Fibroblast of lung (primary cell): ENCODE measurements at regions not wholly inside any gene's neighbourhood (a gene's known extent, or its start where the extent isn't known, plus 50 kb on each side); places are given as distances from the start of the nearest gene placed in this dataset.

Source experiments
- DNase-seq, 2 donors: peaks; one replicate each; pipeline versions ENCODE4 v3.0.0 to v3.0.0-alpha.2; 2010; ENCODE audit warnings: low read depth in 2 of 2
- H2AFZ ChIP-seq: 2 replicates; pipeline ENCODE4 v1.5.1; 2012; ENCODE audit warnings: low read length, control low read depth, inconsistent platforms
- H3K27ac ChIP-seq: 2 replicates; pipeline ENCODE4 v1.5.1; 2011; ENCODE audit warnings: low read length, control low read depth; ENCODE audit not compliant: insufficient read depth
- H3K27me3 ChIP-seq: 2 replicates; pipeline ENCODE4 v1.5.1; 2011; ENCODE audit warnings: mild to moderate bottlenecking, low read length; ENCODE audit not compliant: control insufficient read depth, insufficient read depth
- H3K36me3 ChIP-seq: 2 replicates; pipeline ENCODE4 v1.5.1; 2011; ENCODE audit warnings: low read length; ENCODE audit not compliant: control insufficient read depth, insufficient read depth
- H3K4me1 ChIP-seq: 2 replicates; pipeline ENCODE4 v1.5.1; 2011; ENCODE audit warnings: low read length; ENCODE audit not compliant: control insufficient read depth, insufficient read depth; ENCODE audit errors: extremely low read depth
- H3K4me2 ChIP-seq: 2 replicates; pipeline ENCODE4 v1.5.1; 2011; ENCODE audit warnings: low read length, control low read depth; ENCODE audit not compliant: insufficient read depth; ENCODE audit errors: extremely low read depth
- H3K4me3 ChIP-seq, 4 experiments: fragments of 200-600 bp in 1 of 4; sonication (generic) in 1 of 4; replicated peaks in 1 of 4; 2 replicates each; pipeline ENCODE4 v1.5.1; 2011 to 2016; ENCODE audit warnings: low read length in 4 of 4, low read depth in 3 of 4, mild to moderate bottlenecking in 3 of 4, control low read depth in 2 of 4, inconsistent platforms in 1 of 4, mixed read lengths in 1 of 4; ENCODE audit not compliant: insufficient read depth in 1 of 4; ENCODE audit errors: control extremely low read depth in 1 of 4
- H3K79me2 ChIP-seq: 2 replicates; pipeline ENCODE4 v1.5.1; 2012; ENCODE audit warnings: mild to moderate bottlenecking, low read length, inconsistent platforms; ENCODE audit not compliant: control insufficient read depth, insufficient read depth
- H3K9ac ChIP-seq: 2 replicates; pipeline ENCODE4 v1.5.1; 2011; ENCODE audit warnings: mild to moderate bottlenecking, low read length, control low read depth; ENCODE audit not compliant: insufficient read depth
- H3K9me3 ChIP-seq: 2 replicates; pipeline ENCODE4 v1.5.1; 2012; ENCODE audit warnings: low read depth, low read length; ENCODE audit not compliant: control insufficient read depth, insufficient read depth
- H4K20me1 ChIP-seq: 2 replicates; pipeline ENCODE4 v1.5.1; 2011; ENCODE audit warnings: low read length; ENCODE audit not compliant: control insufficient read depth, insufficient read depth; ENCODE audit errors: extremely low read depth
- CTCF ChIP-seq, 2 donors: IDR thresholded peaks in 1 of 2; conservative IDR thresholded peaks in 1 of 2; 1 replicate in 1 of 2; 2 replicates in 1 of 2; pipeline ENCODE4 v1.5.1; 2011 to 2012; ENCODE audit warnings: low read length in 2 of 2, control low read depth in 1 of 2, inconsistent platforms in 1 of 2, low read depth in 1 of 2, mild to moderate bottlenecking in 1 of 2
- EZH2 ChIP-seq: IDR thresholded peaks from 2 replicates; pipeline ENCODE4 v1.5.1; 2012; ENCODE audit warnings: low read length, control low read depth, mild to moderate bottlenecking; ENCODE audit errors: missing control alignments

DNA sequence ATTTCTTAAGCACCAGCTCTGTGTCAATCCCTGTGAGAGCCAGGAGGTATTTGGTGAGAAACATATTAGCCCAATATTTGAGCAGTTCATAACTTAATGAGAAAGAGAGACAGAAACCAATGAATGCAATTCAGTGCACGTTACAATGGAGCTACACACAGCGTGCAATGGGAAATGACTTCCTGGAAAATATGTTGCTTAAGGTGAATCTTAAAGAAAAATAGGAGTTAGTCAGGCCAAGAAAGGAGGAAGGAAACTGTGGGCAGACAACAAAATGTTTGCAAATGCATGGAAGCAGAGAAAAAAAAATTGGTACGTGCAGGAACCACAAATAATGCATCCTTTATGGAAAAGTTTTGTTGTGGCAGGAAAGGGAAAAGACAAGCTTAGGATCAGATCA, 481.7 kb downstream of the BCAT1 start:
- Histone ChIP-seq H2AFZ (no peak overlapping the region), H3K9me3 (no peaks in the 10 kb centered on the region), H3K9ac (no peak overlapping the region), H3K4me1 (no peaks in the 10 kb centered on the region), H3K4me2 (no peak overlapping the region), H3K27ac (no peak overlapping the region), H3K4me3 (no peak overlapping the region), H3K27me3 (no peaks in the 10 kb centered on the region), H3K79me2 (no peaks in the 10 kb centered on the region), H4K20me1 (no peaks in the 10 kb centered on the region), H3K36me3 (no peaks in the 10 kb centered on the region)
- no peak for DNase-seq
- TF ChIP-seq CTCF (conservative IDR thresholded peaks at IDR 0.05 in 1 of 2, IDR thresholded peaks at IDR 0.05 in 1 of 2; ENCODE audit: low read depth in 1 of 2, low read length in 2 of 2) (no peak), EZH2 (no peak)

DNA sequence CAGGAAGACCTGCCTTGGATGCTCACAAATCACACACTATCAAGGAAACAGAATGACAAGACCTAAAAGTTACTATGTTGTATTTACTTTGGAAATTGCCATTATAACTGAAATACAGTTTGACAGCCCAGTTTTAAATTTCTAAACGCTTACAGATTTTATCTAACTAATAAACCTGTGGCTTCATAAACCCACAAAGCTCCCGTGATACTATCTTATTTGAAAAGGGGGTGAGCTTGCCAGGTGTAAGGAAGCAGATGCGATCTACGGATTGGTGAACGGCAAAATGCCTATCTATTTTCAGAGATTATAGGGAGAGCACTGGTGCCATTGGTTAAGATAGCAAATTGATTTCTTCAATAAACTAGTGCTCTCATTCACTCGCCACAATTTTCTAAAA, 485.5 kb downstream of the BCAT1 start:
- Histone ChIP-seq H3K27me3 (no peaks in the 10 kb centered on the region), H3K9me3 (no peaks in the 10 kb centered on the region), H3K27ac (no peak overlapping the region), H3K36me3 (no peaks in the 10 kb centered on the region), H3K9ac (no peak overlapping the region), H2AFZ (no peak overlapping the region), H3K4me1 (no peaks in the 10 kb centered on the region), H3K4me2 (no peak overlapping the region), H4K20me1 (no peaks in the 10 kb centered on the region), H3K79me2 (no peaks in the 10 kb centered on the region), H3K4me3 (no peak overlapping the region)
- no peak for TF ChIP-seq CTCF (conservative IDR thresholded peaks at IDR 0.05 in 1 of 2, IDR thresholded peaks at IDR 0.05 in 1 of 2; ENCODE audit: low read depth in 1 of 2, low read length in 2 of 2)
- no peak for TF ChIP-seq EZH2
- no peak for DNase-seq

DNA sequence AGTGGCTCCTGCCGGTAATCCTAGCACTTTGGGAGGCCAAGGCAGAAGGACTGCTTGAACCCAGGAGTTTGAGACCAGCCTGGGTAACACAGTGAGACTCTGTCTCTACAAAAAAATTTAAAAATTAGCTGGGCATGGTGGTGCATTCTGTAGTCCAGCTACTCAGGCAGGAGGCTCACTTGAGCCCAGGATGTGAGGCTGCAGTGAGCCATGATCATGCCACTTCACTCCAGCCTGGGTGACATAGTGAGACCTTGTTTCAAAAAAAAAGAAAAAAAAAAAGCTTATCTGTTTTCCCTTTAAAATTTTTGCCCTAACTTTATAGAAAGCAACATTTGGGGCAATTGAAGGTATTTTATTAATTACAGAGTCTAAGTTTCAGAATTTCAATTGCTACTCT, 486.0 kb downstream of the BCAT1 start:
- no peaks in the 10 kb centered on the region for H3K27me3 ChIP-seq
- no peaks in the 10 kb centered on the region for H4K20me1 ChIP-seq
- no peaks in the 10 kb centered on the region for H3K9me3 ChIP-seq
- TF ChIP-seq EZH2 (no peak), CTCF (conservative IDR thresholded peaks at IDR 0.05 in 1 of 2, IDR thresholded peaks at IDR 0.05 in 1 of 2; ENCODE audit: low read depth in 1 of 2, low read length in 2 of 2) (no peak)
- H3K36me3 ChIP-seq = no peaks in the 10 kb centered on the region
- no peak overlapping the region for H3K4me3 ChIP-seq
- H3K79me2 ChIP-seq = no peaks in the 10 kb centered on the region
- no peak overlapping the region for H3K27ac ChIP-seq
- no peaks in the 10 kb centered on the region for H3K4me1 ChIP-seq
- H2AFZ ChIP-seq = no peak overlapping the region
- no peak for DNase-seq
- H3K4me2 ChIP-seq = no peak overlapping the region
- no peak overlapping the region for H3K9ac ChIP-seq
